ENCODE measurements at regions not wholly inside any gene's neighbourhood (a gene's known extent, or its start where the extent isn't known, plus 50 kb on each side); places are given as distances from the start of the nearest gene placed in this dataset.

GRCh38 chr12:88634008-88634407 is 53.7 kb upstream of the KITLG start:
- TF ChIP-seq CTCF (IDR thresholded peaks at IDR 0.05) (no peak), EZH2phosphoT487 (IDR thresholded peaks at IDR 0.05) (no peak)
